Right lung (tissue), 2 donors: ENCODE measurements at regions not wholly inside any gene's neighbourhood (a gene's known extent, or its start where the extent isn't known, plus 50 kb on each side); places are given as distances from the start of the nearest gene placed in this dataset.
"Not testable (repeated sequence)": the region's sequence is repeated elsewhere in the genome, so short reads cannot be mapped to it uniquely, and the experiment has no call there.

Experiments
- DNase-seq, 2 donors: peaks; one replicate each; pipeline ENCODE4 v3.0.0-alpha.2; 2013

DNA sequence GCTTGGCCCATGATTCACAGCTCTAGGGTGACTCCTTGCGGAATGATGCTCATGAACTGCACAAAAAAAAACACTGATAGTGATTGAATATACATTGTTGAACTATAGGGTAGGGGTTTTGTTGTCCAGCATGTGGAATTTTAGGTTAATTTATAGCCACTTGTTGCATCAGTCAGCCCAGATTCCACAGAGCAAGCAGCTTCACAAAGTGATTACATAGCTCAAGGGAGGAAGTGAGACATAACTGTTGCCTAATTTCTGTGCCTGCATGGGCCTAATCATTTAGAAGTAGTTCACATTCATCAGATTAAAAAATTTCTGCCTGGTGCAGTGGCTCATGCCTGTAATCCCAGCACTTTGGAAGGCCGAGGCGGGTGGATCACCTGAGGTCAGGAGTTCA lies 142.2 kb upstream of the ZNF722 start:
- DNase-seq, result not testable (repeated sequence)

DNA sequence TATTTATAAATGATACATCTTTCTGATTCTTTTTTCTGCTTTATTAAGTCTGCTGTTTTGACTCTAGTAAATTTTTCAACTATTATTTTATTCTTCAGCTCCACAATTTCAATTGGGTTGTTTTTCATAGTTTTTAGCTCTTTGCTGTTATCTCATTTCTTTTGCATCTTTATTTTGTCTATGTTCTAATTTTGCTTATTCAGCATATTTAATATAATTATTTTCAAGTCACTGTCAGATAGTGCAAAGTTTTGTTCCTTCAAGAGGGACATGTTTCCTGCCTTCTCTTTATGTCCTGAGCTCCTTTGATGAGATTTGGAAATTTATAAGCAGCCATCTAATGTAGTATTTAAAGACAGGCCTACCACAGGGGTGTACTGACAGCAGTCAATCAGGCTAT lies 131.5 kb upstream of the ZNF722 start:
- DNase-seq, result no peak

GRCh38 chr7:63874242-63874641 lies 124.4 kb upstream of the ZNF722 start:
- DNase-seq, result not testable (repeated sequence)

GRCh38 chr7:63876707-63877322 lies 121.8 kb upstream of the ZNF722 start:
- DNase-seq, result no peak

- no peak for DNase-seq
Measured at GRCh38 chr7:63887031-63887430, 111.6 kb upstream of the ZNF722 start.

DNA sequence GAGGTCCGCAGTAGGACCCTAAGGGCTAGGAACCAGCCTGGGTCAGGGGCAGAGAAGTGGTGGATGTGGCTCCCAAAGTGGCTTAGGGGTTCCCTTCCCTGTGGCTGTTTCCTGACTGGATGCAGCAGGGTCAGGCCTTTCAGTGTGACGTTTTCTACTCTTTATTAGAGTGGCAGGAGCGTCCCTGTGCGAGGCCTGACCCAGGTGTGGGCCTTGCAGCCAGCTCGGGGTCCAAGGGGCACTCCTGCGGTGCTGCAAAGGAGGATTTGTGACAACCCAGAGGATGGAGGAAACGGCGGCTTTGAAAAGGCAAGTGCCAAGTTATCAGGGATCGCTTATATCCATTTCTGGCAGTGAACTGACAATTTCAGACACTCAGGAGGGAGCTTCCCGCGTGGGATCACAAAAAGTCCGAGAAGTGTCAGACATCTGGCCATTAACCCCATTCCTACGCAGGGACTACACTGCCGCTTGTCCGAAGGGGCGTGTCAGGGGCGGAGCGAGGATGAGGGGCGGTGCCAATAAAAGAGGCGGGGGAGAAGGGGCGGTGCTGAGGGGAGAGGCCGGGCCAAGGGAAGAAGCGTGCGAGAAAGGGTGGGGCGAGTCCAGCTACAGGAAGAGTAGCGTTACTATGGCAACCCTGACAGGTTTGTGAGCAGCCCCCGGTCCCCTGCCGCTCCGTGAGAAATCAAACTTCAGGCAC lies 98.8 kb upstream of the ZNF722 start:
- no peak for DNase-seq

DNA sequence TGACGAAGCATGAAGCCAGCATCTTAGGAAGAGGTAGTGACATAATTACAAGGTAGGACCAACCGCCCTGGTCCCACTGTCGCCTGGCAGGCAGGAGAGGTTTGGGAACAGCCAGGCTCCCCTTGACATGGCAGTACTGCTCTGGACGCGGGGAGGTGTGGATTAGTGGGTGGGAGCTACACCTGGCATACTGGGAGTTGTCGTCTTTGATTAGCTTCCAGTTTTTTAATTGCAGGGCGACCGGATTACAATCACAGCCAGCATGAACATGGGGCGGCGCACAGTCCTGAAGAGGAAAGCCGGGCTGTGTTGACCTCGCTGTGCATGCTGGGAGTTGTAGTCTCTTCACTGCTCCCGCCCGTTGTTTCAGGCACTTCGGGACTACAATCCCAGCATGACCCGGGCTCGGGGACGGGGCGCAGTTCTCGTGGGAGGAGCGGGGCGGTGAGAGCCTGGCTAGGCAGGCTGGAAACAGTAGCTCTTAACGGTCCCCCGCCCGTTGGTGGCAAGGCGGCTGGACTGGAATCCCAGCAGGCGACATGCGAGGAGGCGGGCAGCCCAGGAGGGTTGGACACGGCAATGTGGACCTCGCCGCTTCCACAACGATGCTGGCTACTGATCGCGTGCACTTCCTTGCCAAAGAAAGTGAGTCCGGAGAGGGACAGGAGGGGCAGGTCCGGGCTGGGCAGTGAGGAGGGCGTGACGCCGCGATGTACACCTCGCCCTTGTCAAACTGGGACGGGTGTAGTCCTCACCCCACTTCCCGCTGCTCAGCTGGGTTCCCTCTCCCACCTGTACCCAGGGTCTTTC lies 98.0 kb upstream of the ZNF722 start:
- DNase-seq, result peak in 1 of 2 donors; percentile 6

DNA sequence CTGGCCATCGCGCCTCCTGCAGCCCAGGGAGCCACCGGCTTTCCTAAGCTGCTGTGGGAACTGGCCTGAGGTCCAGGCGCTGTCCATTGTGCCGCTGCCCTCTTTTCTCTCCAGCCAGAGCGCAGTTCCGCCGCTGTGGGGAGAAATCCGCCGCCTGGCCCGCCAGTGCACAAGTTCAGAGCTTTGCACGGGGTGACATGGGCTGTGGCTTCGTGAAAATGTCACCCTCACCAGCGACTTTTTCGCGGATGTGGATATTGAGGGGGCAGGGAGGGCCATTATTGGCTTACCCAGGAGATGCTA lies 97.5 kb upstream of the ZNF722 start:
- not testable (repeated sequence) for DNase-seq

- no peak for DNase-seq
Measured at GRCh38 chr7:63918986-63919385, 79.7 kb upstream of the ZNF722 start.

DNA sequence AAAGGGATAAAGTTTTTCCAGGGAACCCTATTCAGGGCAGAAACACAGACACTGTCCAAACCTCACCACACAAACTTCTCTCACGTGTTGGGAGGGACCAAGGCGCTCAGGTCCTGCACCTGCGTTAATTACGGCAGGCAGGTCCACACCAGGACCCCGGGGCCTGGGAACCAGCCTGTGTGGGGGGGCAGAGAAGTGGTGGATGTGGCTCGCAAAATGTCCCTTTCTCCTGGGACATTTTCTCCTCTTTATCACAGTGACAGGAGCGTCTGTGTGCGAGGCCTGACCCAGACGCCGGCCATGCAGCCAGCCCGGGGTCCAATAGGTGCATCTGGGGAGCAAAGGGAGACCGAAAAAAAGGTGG lies 73.4 kb upstream of the ZNF722 start:
- DNase-seq, result no peak

DNA sequence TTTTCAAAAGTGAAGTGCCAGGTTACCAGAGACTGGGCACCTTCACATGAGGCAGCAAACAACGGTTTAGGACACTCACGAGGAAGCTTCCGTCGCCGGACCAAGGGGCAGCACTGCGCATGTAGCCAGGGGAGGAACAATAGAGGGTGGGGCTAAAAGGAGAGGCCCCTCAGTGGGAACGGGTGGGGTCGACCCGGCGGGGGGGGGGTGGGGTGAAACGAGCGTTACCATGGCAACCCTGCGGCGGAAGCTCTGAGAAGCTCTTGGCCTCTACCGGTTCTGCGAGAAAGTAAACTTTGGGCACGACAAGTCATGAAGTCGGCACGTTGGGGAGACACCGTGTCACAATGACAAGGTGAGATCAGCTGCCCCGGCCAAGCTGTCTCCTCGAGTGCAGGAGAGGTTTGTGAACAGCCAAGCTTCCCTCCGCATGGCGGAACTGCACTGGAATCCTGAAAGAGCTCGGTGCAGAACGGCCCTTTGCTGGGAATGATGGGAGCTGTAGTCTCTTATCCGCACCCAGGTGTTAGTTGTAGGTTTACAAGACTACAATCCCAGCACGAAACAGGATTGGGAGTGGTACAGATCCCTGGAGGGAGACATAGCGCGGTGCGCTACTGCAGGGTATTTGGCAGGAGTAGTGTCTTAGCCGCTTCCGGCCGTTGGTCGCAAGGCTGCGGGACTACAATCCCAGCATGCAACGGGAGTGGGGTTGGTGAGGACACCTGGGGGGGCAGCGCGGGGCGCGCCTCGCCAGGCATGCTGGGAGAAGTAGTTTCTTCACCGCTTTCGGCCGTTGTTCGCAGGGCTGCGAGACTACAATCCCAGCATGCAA lies 72.8 kb upstream of the ZNF722 start:
- DNase-seq, result peak; percentile 20 to 42

DNA sequence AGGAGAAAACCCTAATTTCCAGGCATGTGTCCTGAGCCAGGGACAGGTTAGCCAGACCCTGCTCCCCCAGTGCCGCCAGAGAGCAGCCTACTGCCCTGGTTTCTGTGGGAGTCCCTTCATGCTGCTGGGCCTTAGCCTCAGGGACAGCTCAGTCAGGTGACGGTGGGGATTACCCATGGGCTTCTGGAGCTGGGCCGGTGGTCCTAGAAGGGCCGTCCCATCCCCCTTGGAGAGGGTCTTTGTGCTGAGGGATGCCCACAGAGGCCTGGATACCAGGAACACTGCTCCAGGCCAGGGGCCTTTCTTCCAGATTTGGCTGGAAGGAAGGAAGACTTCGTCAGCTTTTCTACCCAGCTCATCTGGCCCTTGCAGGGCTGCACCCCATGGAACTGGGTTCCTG lies 71.4 kb upstream of the ZNF722 start:
- no peak for DNase-seq

GRCh38 chr7:63931057-63931600 lies 67.5 kb upstream of the ZNF722 start:
- no peak for DNase-seq

DNA sequence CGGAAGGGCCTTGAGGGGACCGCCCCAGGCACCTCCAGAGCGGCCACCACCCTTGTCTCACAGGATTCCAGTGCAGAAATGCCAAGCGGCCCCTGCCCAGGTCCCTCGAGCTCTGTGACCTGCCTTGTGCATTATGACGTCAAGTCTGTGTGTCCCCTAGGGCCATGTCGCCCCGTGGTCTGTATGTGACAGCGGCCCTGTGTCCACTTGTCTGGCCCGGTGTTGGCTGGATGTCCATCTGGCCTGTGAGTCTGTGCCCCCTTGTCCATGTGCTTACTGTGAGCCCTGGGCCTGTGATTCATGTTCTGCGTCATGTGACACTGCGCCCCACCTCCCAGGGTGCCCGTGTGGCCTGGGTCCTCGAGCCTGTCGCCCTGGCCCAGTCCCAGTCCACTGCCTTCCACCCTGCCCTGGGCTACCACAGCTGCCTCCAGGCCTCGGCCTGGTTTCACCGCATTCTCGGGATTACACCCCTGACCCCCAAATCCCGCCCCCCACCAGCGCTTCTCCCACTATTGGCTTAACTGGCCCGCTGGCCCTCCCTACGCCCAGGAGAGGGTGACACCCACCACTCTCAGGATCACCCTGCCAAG lies 66.6 kb upstream of the ZNF722 start:
- DNase-seq, result no peak
